Endothelial cell of hepatic sinusoid (primary cell): ENCODE measurements at regions not wholly inside any gene's neighbourhood (a gene's known extent, or its start where the extent isn't known, plus 50 kb on each side); places are given as distances from the start of the nearest gene placed in this dataset.
"Not testable (repeated sequence)": the region's sequence is repeated elsewhere in the genome, so short reads cannot be mapped to it uniquely, and the experiment has no call there.

Experiments
- in situ Hi-C: cut with HindIII; loops from 2 replicates; pipeline ENCODE4 v1.10.0; 2017; ENCODE audit warnings: low sequenced_read_pairs

GRCh38 chr14:104299993-104300761 is 161.8 kb downstream of the KIF26A start:
- in situ Hi-C loops, result loop anchor here (5.0 kb wide), 1 partner anchor 63 kb away; no protein-coding TSS in a partner anchor

- in situ Hi-C loops, result no loop called here
Observed at GRCh38 chr14:104301731-104302460, 163.5 kb downstream of the KIF26A start.

GRCh38 chr14:104302794-104303405 is 164.5 kb downstream of the KIF26A start:
- in situ Hi-C loops, result no loop called here

- in situ Hi-C loops, result no loop called here
Observed at GRCh38 chr14:104303705-104304425, 165.5 kb downstream of the KIF26A start.

- in situ Hi-C loops, result no loop called here
Observed at GRCh38 chr14:104304451-104305351, 166.3 kb downstream of the KIF26A start.

- in situ Hi-C loops, result no loop called here
Observed at GRCh38 chr14:104305511-104306449, 167.4 kb downstream of the KIF26A start.

GRCh38 chr14:104306450-104307040 is 168.2 kb downstream of the KIF26A start:
- in situ Hi-C loops, result no loop called here

GRCh38 chr14:104307246-104307626 is 168.8 kb downstream of the KIF26A start:
- in situ Hi-C loops, result no loop called here

GRCh38 chr14:104307627-104308401 is 169.4 kb downstream of the KIF26A start:
- in situ Hi-C loops, result no loop called here

- in situ Hi-C loops, result not testable (repeated sequence)
Observed at GRCh38 chr14:104308534-104308933, 170.1 kb downstream of the KIF26A start.

- in situ Hi-C loops, result no loop called here
Observed at GRCh38 chr14:104309657-104310369, 171.4 kb downstream of the KIF26A start.

GRCh38 chr14:104311358-104311757 is 173.0 kb downstream of the KIF26A start:
- in situ Hi-C loops, result no loop called here

GRCh38 chr14:104313674-104314073 is 175.3 kb downstream of the KIF26A start:
- in situ Hi-C loops, result no loop called here

- in situ Hi-C loops, result no loop called here
Observed at GRCh38 chr14:104314251-104314941, 176.0 kb downstream of the KIF26A start.

- in situ Hi-C loops, result no loop called here
Observed at GRCh38 chr14:104315169-104315568, 176.8 kb downstream of the KIF26A start.

- in situ Hi-C loops, result no loop called here
Observed at GRCh38 chr14:104315625-104316024, 177.2 kb downstream of the KIF26A start.
